OCI-LY3 (cell line): ENCODE measurements at regions not wholly inside any gene's neighbourhood (a gene's known extent, or its start where the extent isn't known, plus 50 kb on each side); places are given as distances from the start of the nearest gene placed in this dataset.

ENCODE experiments used
- H2AFZ ChIP-seq: fragments of 200-600, 300-600 bp; shearing (Covaris generic); 2 replicates; pipeline ENCODE4 v1.6.0; 2014; ENCODE audit warnings: antibody characterized with exemption, low read depth, low read length
- H3K27ac ChIP-seq: fragments of 200-600, 300-600 bp; sonication (generic); 2 replicates; pipeline ENCODE4 v1.5.1; 2014; ENCODE audit warnings: mild to moderate bottlenecking, low read length, moderate library complexity, mixed read lengths
- H3K27me3 ChIP-seq: fragments of 200-600, 300-600 bp; sonication (generic); 2 replicates; pipeline ENCODE4 v1.6.1; 2014; ENCODE audit warnings: low read depth, low read length, mixed read lengths
- H3K36me3 ChIP-seq: fragments of 200-600, 300-600 bp; sonication (generic); replicated peaks from 2 replicates; pipeline ENCODE3; 2014; ENCODE audit warnings: low read depth, low read length, mixed read lengths
- H3K4me1 ChIP-seq: fragments of 300-600, 200-600 bp; sonication (generic); 2 replicates; pipeline ENCODE4 v1.6.1; 2014; ENCODE audit warnings: low read length, mixed read lengths
- H3K4me2 ChIP-seq: fragments of 200-600, 300-600 bp; sonication (generic); 2 replicates; pipeline ENCODE4 v1.6.1; 2014; ENCODE audit warnings: low read length, mixed read lengths
- H3K4me3 ChIP-seq: fragments of 300-600, 200-600 bp; sonication (generic); 2 replicates; pipeline ENCODE4 v1.5.1; 2014; ENCODE audit warnings: antibody characterized with exemption, mild to moderate bottlenecking, low read length, moderate library complexity
- H3K79me2 ChIP-seq: fragments of 300-600, 200-600 bp; shearing (Covaris generic); 2 replicates; pipeline ENCODE4 v1.6.1; 2014; ENCODE audit warnings: mild to moderate bottlenecking, low read length, mixed read lengths
- H3K9ac ChIP-seq: fragments of 300-600, 200-600 bp; shearing (Covaris generic); 2 replicates; pipeline ENCODE4 v1.6.0; 2014; ENCODE audit warnings: mild to moderate bottlenecking, low read length, moderate library complexity
- H3K9me3 ChIP-seq: fragments of 200-600, 300-600 bp; shearing (Covaris generic); 2 replicates; pipeline ENCODE4 v1.6.1; 2014; ENCODE audit warnings: low read length, mixed read lengths; ENCODE audit not compliant: insufficient read depth
- H4K20me1 ChIP-seq: fragments of 200-600, 300-600 bp; sonication (generic); 2 replicates; pipeline ENCODE4 v1.6.1; 2016; ENCODE audit warnings: low read length, mixed read lengths; ENCODE audit not compliant: insufficient read depth
- EZH2phosphoT487 ChIP-seq: fragments of 200-600 bp; shearing (Covaris generic); IDR thresholded peaks from 2 replicates; pipeline ENCODE4 v1.6.1; 2018; ENCODE audit warnings: antibody characterized with exemption, mixed run types, low read depth
- TF ChIP-seq, protein P1 (sequence below): fragments of 200-600, 300-600 bp; sonication (generic); IDR thresholded peaks from 2 replicates; pipeline ENCODE4 v1.5.1; 2014; ENCODE audit warnings: antibody characterized with exemption, low read length, low read depth

DNA sequence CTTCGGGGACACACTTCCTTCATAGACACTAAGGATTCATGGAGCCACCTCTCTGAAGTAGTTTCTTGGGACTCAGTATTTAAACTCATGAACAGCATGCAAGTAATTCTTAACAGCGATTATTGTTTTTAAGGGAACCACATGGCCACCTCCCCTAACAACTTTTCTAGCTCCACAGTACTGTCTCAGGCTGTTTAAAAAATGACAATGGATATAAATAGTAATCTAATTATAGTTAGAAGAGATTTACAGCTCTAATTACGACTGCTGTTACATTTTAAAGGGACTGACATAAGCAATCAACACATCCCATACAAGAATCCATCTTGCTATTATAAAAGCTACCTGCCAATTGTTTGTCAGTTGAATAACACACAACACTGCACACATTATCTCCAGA, 72.1 kb upstream of the HDGFL1 start:
- Histone ChIP-seq H3K4me2 (no peak overlapping the region), H3K36me3 (no peaks in the 10 kb centered on the region), H3K27me3 (no peaks in the 10 kb centered on the region), H3K9me3 (no peaks in the 10 kb centered on the region), H4K20me1 (no peaks in the 10 kb centered on the region), H3K27ac (no peak overlapping the region), H3K4me3 (no peak overlapping the region), H3K79me2 (no peaks in the 10 kb centered on the region), H3K9ac (no peak overlapping the region), H2AFZ (no peak overlapping the region), H3K4me1 (no peaks in the 10 kb centered on the region)
- no peak for TF ChIP-seq EZH2phosphoT487
- TF ChIP-seq, protein P1, sequence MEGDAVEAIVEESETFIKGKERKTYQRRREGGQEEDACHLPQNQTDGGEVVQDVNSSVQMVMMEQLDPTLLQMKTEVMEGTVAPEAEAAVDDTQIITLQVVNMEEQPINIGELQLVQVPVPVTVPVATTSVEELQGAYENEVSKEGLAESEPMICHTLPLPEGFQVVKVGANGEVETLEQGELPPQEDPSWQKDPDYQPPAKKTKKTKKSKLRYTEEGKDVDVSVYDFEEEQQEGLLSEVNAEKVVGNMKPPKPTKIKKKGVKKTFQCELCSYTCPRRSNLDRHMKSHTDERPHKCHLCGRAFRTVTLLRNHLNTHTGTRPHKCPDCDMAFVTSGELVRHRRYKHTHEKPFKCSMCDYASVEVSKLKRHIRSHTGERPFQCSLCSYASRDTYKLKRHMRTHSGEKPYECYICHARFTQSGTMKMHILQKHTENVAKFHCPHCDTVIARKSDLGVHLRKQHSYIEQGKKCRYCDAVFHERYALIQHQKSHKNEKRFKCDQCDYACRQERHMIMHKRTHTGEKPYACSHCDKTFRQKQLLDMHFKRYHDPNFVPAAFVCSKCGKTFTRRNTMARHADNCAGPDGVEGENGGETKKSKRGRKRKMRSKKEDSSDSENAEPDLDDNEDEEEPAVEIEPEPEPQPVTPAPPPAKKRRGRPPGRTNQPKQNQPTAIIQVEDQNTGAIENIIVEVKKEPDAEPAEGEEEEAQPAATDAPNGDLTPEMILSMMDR = no peak

- Histone ChIP-seq H3K27ac (no peak overlapping the region), H2AFZ (no peak overlapping the region), H4K20me1 (no peaks in the 10 kb centered on the region), H3K9ac (no peak overlapping the region), H3K4me1 (no peaks in the 10 kb centered on the region), H3K36me3 (no peaks in the 10 kb centered on the region), H3K9me3 (no peaks in the 10 kb centered on the region), H3K27me3 (no peaks in the 10 kb centered on the region), H3K79me2 (no peaks in the 10 kb centered on the region), H3K4me3 (no peak overlapping the region), H3K4me2 (no peak overlapping the region)
- TF ChIP-seq, protein P1 = no peak
- TF ChIP-seq EZH2phosphoT487 = no peak
Observed at GRCh38 chr6:22499815-22500214, 69.6 kb upstream of the HDGFL1 start.

DNA sequence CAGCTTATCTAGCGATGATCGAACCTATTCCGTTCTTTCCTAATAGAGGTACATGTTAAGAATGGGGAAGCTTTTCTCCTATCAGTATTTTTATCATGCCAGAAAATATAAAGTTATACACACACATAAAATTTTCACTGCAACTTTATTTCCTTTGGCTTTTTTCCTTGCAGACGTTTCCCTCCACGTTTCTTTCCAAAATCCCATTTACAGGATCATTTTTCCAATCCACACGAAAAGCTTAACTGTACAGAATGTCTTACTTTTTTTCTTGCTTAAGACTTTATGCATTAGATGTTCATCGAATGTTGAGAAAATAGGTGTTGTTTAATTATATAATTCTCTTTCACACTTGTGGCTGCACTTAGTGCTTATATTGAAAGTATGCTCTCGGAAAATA, 62.9 kb upstream of the HDGFL1 start:
- no peak overlapping the region for H3K27ac ChIP-seq
- no peaks in the 10 kb centered on the region for H3K27me3 ChIP-seq
- no peaks in the 10 kb centered on the region for H3K79me2 ChIP-seq
- no peak overlapping the region for H2AFZ ChIP-seq
- H3K4me3 ChIP-seq = no peak overlapping the region
- no peaks in the 10 kb centered on the region for H3K36me3 ChIP-seq
- no peak overlapping the region for H3K9ac ChIP-seq
- no peaks in the 10 kb centered on the region for H3K4me1 ChIP-seq
- no peak for TF ChIP-seq EZH2phosphoT487
- TF ChIP-seq, protein P1 = no peak
- no peaks in the 10 kb centered on the region for H3K9me3 ChIP-seq
- no peaks in the 10 kb centered on the region for H4K20me1 ChIP-seq
- no peak overlapping the region for H3K4me2 ChIP-seq

GRCh38 chr6:22512686-22513427, 56.5 kb upstream of the HDGFL1 start:
- Histone ChIP-seq H3K4me3 (no peak overlapping the region), H3K27ac (no peak overlapping the region), H3K9ac (no peak overlapping the region), H3K79me2 (no peaks in the 10 kb centered on the region), H4K20me1 (no peaks in the 10 kb centered on the region), H3K9me3 (no peaks in the 10 kb centered on the region), H3K36me3 (no peaks in the 10 kb centered on the region), H2AFZ (no peak overlapping the region), H3K27me3 (no peaks in the 10 kb centered on the region), H3K4me1 (no peaks in the 10 kb centered on the region), H3K4me2 (no peak overlapping the region)
- TF ChIP-seq EZH2phosphoT487 = no peak
- TF ChIP-seq, protein P1 = no peak
